CD14-positive monocyte (primary cell): ENCODE measurements at regions not wholly inside any gene's neighbourhood (a gene's known extent, or its start where the extent isn't known, plus 50 kb on each side); places are given as distances from the start of the nearest gene placed in this dataset.

Experiments
- DNase-seq, 3 donors: peaks; one replicate each; pipeline ENCODE4 v3.0.0-alpha.2; 2011 to 2022
- H2AFZ ChIP-seq: 2 replicates; pipeline ENCODE4 v1.6.0; 2012; ENCODE audit warnings: mild to moderate bottlenecking, low read depth, low read length, inconsistent platforms; ENCODE audit not compliant: insufficient read depth, poor library complexity, severe bottlenecking
- H3K27ac ChIP-seq, 2 donors: 1 replicate in 1 of 2; 2 replicates in 1 of 2; pipeline ENCODE4 v1.5.1; 2012 to 2013; ENCODE audit warnings: low read length in 2 of 2, control low read depth in 1 of 2, inconsistent platforms in 1 of 2, low read depth in 1 of 2, mild to moderate bottlenecking in 1 of 2
- H3K27me3 ChIP-seq, 2 donors: one replicate each; pipeline versions ENCODE4 v1.6.0 to v1.6.1; 2011 to 2013; ENCODE audit warnings: low read length in 2 of 2; ENCODE audit not compliant: control insufficient read depth in 2 of 2, insufficient read depth in 2 of 2
- H3K36me3 ChIP-seq, 2 donors: replicated peaks in 1 of 2; 1 replicate in 1 of 2; 2 replicates in 1 of 2; pipeline versions ENCODE4 v1.5.1 to v1.6.1; 2012 to 2013; ENCODE audit warnings: low read length in 2 of 2, control low read depth in 1 of 2, inconsistent platforms in 1 of 2, mild to moderate bottlenecking in 1 of 2; ENCODE audit not compliant: insufficient read depth in 2 of 2, control insufficient read depth in 1 of 2
- H3K4me1 ChIP-seq, 2 donors: 1 replicate in 1 of 2; 2 replicates in 1 of 2; pipeline versions ENCODE4 v1.5.1 to v1.6.1; 2012 to 2013; ENCODE audit warnings: low read length in 2 of 2, control low read depth in 1 of 2, inconsistent platforms in 1 of 2, mild to moderate bottlenecking in 1 of 2, moderate library complexity in 1 of 2; ENCODE audit not compliant: insufficient read depth in 2 of 2, control insufficient read depth in 1 of 2
- H3K4me2 ChIP-seq: replicated peaks from 2 replicates; pipeline ENCODE3; 2012; ENCODE audit warnings: low read length, moderate library complexity, mild to moderate bottlenecking; ENCODE audit not compliant: poor library complexity, severe bottlenecking; ENCODE audit errors: extremely low read depth
- H3K4me3 ChIP-seq, 3 experiments: fragments of 200-600 bp in 1 of 3; sonication (generic) in 1 of 3; replicated peaks in 1 of 3; 1 replicate in 2 of 3; 2 replicates in 1 of 3; pipeline ENCODE4 v1.5.1; 2011 to 2013; ENCODE audit warnings: low read length in 3 of 3, mild to moderate bottlenecking in 3 of 3, control low read depth in 2 of 3, low read depth in 2 of 3, inconsistent platforms in 1 of 3, moderate library complexity in 1 of 3
- H3K79me2 ChIP-seq: 2 replicates; pipeline ENCODE4 v1.6.0; 2012; ENCODE audit warnings: mild to moderate bottlenecking, control low read depth, inconsistent platforms, low read length, moderate library complexity; ENCODE audit not compliant: insufficient read depth
- H3K9ac ChIP-seq: 2 replicates; pipeline ENCODE4 v1.6.0; 2017; ENCODE audit warnings: low read length, mild to moderate bottlenecking; ENCODE audit not compliant: insufficient read depth, poor library complexity, severe bottlenecking
- H3K9me3 ChIP-seq, 2 donors: replicated peaks in 1 of 2; 1 replicate in 1 of 2; 2 replicates in 1 of 2; pipeline versions ENCODE4 v1.5.1 to v1.6.1; 2012 to 2013; ENCODE audit warnings: low read length in 2 of 2, control low read depth in 1 of 2; ENCODE audit not compliant: control insufficient read depth in 1 of 2, insufficient read depth in 1 of 2
- H4K20me1 ChIP-seq: 2 replicates; pipeline ENCODE4 v1.6.0; 2012; ENCODE audit warnings: mild to moderate bottlenecking, low read length, control low read depth, moderate library complexity; ENCODE audit not compliant: insufficient read depth
- H3K27ac Mint-ChIP-seq, 7 donors: one replicate each; pipeline ENCODE4 v1.8.0; 2020; ENCODE audit warnings: mild to moderate bottlenecking in 7 of 7, mixed read lengths in 7 of 7, moderate library complexity in 6 of 7, inconsistent platforms in 2 of 7
- H3K27me3 Mint-ChIP-seq, 3 donors: one replicate each; pipeline ENCODE4 v1.8.0; 2021 to 2022; ENCODE audit warnings: low read depth in 3 of 3, mild to moderate bottlenecking in 3 of 3, mixed read lengths in 3 of 3, moderate library complexity in 3 of 3, inconsistent platforms in 1 of 3
- H3K36me3 Mint-ChIP-seq, 2 donors: one replicate each; pipeline ENCODE4 v1.8.0; 2020; ENCODE audit warnings: mixed read lengths in 2 of 2, inconsistent platforms in 1 of 2, mild to moderate bottlenecking in 1 of 2
- H3K4me1 Mint-ChIP-seq: one replicate; pipeline ENCODE4 v1.8.0; 2020; ENCODE audit warnings: mild to moderate bottlenecking, mixed read lengths
- H3K4me3 Mint-ChIP-seq, 2 donors: one replicate each; pipeline ENCODE4 v1.8.0; 2020; ENCODE audit warnings: mild to moderate bottlenecking in 2 of 2, mixed read lengths in 2 of 2, moderate library complexity in 1 of 2
- H3K9me3 Mint-ChIP-seq, 7 donors: one replicate each; pipeline ENCODE4 v1.8.0; 2020 to 2022; ENCODE audit warnings: mixed read lengths in 7 of 7, mild to moderate bottlenecking in 6 of 7, moderate library complexity in 6 of 7, inconsistent platforms in 2 of 7
- CTCF ChIP-seq: fragments of 200-600 bp; IDR thresholded peaks from one replicate; pipeline ENCODE4 v1.8.0; 2022; ENCODE audit warnings: antibody characterized with exemption, mild to moderate bottlenecking
- WGBS: methylation state at CpG from one replicate; pipeline ENCODE4 v1.1.5; 2013; ENCODE audit warnings: missing lambda C conversion rate; ENCODE audit not compliant: insufficient coverage; 5-methylcytosine and 5-hydroxymethylcytosine counted together
- intact Hi-C, 2 donors: fragments of 100-400 bp; cut with micrococcal nuclease; formaldehyde crosslinking; loops; one replicate each; pipeline versions ENCODE4 v1.15.0 to v1.15.1; 2023

- Mint-ChIP-seq H3K27ac (no peak overlapping the region), H3K4me1 (no peaks in the 10 kb centered on the region), H3K27me3 (no peaks in the 10 kb centered on the region), H3K4me3 (no peak overlapping the region), H3K36me3 (no peaks in the 10 kb centered on the region), H3K9me3 (peaks cover 0 to 10% (median 4%) of the 10 kb centered on the region in 7 donors)
- peaks cover 6 to 21% of the 10 kb centered on the region in 2 donors for H3K9me3 ChIP-seq
- H3K4me3 ChIP-seq = no peak overlapping the region
- no peaks in the 10 kb centered on the region for H3K79me2 ChIP-seq
- H4K20me1 ChIP-seq = no peaks in the 10 kb centered on the region
- H3K27ac ChIP-seq = no peak overlapping the region
- DNase-seq = no peak
- intact Hi-C loops = no loop called here
- WGBS = no CpG with 5 or more reads among the region's 3 CpGs
- H3K4me2 ChIP-seq = no peak overlapping the region
- no peak for TF ChIP-seq CTCF
- no peaks in the 10 kb centered on the region for H3K27me3 ChIP-seq
- no peaks in the 10 kb centered on the region for H3K4me1 ChIP-seq
- no peaks in the 10 kb centered on the region for H3K36me3 ChIP-seq
- H3K9ac ChIP-seq = no peak overlapping the region
- no peak overlapping the region for H2AFZ ChIP-seq
These were observed 980.6 kb upstream of the EYS start for GRCh38 chr6:66687611-66688140.

- no CpG with 5 or more reads among the region's 5 CpGs for WGBS
- no peak overlapping the region for H3K4me3 Mint-ChIP-seq
- Histone ChIP-seq H3K4me1 (no peaks in the 10 kb centered on the region), H3K79me2 (no peaks in the 10 kb centered on the region), H3K9ac (no peak overlapping the region), H3K9me3 (no peaks in the 10 kb centered on the region), H3K4me2 (no peak overlapping the region), H3K4me3 (no peak overlapping the region), H4K20me1 (no peaks in the 10 kb centered on the region), H2AFZ (no peak overlapping the region), H3K27ac (no peak overlapping the region), H3K27me3 (no peaks in the 10 kb centered on the region), H3K36me3 (no peaks in the 10 kb centered on the region)
- intact Hi-C loops = no loop called here
- H3K27ac Mint-ChIP-seq = no peak overlapping the region
- peaks cover 0 to 4% (median 1%) of the 10 kb centered on the region in 7 donors for H3K9me3 Mint-ChIP-seq
- H3K4me1 Mint-ChIP-seq = no peaks in the 10 kb centered on the region
- H3K36me3 Mint-ChIP-seq = no peaks in the 10 kb centered on the region
- DNase-seq = no peak
- TF ChIP-seq CTCF = no peak
- no peaks in the 10 kb centered on the region for H3K27me3 Mint-ChIP-seq
These were observed 968.9 kb upstream of the EYS start for GRCh38 chr6:66675906-66676305.
